ENCODE measurements at regions not wholly inside any gene's neighbourhood (a gene's known extent, or its start where the extent isn't known, plus 50 kb on each side); places are given as distances from the start of the nearest gene placed in this dataset.

GRCh38 chr2:66984864-66985263 lies 412.3 kb upstream of the ETAA1 start:
- no peak for DNase-seq

DNA sequence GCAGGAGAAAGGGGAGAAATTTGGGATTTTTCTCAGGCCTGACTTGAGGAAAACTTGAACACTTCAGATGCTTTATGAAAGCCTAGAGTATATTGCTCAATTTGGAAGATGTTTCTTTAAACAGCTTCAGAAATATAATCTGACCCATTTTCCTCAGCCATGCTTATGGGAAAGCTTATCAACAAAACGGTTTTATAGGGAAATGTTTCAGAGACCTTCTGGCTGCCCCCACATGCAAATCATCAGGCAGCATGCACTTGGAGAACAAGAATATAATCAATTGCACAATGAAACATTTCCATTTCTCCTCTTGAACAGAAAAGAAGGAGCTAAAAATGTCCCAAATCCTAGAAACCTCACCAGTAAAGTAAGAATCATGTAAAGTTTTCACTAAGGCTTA lies 411.2 kb upstream of the ETAA1 start:
- no peak for DNase-seq

- no peak for DNase-seq
These were observed 409.4 kb upstream of the ETAA1 start for GRCh38 chr2:66987733-66988132.

- no peak for DNase-seq
These were observed 402.5 kb upstream of the ETAA1 start for GRCh38 chr2:66994654-66995053.

GRCh38 chr2:66995636-66996035 lies 401.5 kb upstream of the ETAA1 start:
- no peak for DNase-seq

DNA sequence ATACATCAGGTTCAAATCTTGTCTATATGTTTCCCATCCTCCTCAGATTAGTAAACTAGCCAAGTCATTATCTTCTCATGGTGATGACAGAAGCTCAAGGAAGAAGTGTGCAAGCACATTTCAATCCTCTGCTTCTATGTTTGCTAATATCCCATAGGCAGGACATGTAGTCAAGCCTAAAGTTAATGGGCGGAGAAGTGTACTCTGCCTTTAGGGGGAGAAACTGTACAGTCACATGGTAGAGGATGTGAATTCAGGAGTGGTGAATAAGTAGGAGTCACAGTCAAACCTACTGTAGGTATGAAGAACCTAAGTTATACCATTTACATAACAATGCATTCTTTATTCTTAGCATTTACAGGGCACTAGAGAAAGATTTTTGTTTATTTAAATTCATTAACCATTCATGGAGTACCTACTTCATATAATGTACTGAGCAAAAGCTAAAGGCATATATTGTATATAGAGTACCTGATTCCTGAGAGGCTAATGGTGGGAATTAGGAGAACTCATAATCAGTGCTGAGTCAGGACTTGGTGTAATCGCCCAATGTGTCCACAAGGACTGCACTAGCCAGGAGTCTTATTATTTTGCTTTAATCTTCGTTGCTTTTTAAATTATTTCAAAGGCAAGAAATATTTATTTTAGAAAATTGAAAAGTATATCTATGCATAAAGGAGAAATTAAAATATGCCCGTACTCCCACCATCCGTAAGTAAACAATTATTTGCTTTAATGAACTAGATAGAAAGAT lies 394.3 kb upstream of the ETAA1 start:
- no peak for DNase-seq

- no peak for DNase-seq
These were observed 390.7 kb upstream of the ETAA1 start for GRCh38 chr2:67006373-67006960.

- DNase-seq = no peak
These were observed 389.0 kb upstream of the ETAA1 start for GRCh38 chr2:67008155-67008554.

DNA sequence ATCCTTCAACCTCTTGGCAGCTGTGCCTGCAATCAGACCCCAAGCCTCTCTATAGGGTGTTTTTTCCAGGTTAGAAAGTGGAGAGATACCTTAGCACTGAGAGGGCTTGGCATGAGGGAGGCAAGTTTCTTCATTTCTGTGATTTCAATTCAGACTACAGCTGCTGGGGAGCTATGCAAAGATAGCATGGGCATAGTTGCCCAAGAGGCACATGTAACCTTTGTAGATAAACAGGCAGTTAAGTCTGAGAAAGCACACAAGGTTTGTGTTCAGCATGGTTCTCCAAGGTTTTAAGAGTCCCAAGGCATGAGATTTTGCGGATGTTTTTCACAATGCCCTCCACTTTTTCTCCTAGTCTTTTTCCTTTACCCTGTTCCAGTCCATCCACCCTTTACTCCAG lies 385.0 kb upstream of the ETAA1 start:
- no peak for DNase-seq

DNA sequence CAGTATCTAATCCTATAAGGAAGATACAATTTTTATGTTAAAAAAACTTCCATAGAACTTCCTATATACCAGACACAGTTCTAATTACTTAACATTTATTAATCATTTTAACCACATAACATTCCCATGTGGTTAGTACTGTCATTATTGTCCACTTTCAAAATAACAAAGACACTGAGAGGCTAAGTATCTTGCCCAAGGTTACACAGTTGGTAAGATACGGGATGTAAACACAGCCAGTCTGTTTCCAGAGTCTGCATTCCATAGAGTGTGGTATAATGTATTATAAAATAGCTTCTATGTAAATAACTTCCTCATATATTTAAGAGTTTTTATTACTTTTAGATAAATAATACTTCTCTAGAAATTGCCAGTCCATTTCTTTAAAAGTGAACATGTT lies 383.3 kb upstream of the ETAA1 start:
- no peak for DNase-seq

DNA sequence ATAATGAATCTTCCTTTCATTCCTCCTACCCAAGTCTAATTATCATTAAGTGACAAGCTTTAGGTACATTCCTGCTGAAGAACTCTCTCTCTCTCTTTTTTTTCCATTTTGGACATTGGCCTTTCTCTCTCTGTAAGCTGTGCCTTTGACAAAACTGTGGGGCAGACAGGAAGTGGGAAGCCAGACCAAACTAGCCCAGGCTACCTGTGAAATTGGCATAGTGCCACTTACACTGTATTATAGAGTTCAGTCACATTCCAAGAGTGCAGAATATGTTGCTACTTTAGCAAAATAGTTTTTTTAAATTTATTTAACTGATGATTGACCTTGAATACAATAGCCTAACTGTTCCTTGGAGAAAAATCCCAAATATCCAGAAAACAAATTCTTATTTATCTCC lies 381.5 kb upstream of the ETAA1 start:
- no peak for DNase-seq

DNA sequence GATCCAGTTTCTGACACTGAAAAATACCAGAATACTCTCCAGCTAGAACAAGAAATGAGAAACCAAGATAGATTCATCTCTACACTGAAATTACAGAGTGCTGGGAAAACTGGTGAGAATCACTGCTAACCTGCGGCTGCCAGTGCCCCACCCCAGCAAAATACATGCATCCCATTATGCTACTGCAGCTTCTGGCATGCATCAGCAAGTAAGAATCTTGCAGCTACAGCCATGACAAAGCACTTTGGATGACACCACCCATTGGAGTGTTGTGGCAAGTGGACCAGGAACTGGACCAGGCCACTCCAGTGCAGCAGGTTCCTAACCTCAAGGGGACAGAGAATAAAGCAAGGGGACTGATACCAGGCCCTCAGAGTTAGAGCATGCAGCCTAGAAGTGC lies 378.8 kb upstream of the ETAA1 start:
- no peak for DNase-seq

DNA sequence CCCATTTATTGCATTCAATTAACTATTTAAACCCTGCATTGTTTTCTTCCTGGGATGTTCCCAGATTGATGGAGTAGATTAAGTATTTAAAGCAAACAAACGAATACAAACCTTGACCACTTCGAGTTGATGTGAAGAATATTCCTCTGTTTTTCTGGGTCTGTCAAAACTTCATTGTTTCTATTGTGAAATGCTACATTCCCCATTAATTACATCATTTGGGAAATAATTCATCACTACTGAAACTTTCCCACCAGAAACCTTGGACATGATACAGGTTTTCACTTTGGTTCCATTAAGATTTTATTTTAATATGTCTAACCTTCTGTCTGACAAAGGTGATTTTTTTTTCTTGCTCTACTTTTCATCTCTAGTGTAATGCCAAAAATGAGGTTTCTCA lies 365.1 kb upstream of the ETAA1 start:
- no peak for DNase-seq

GRCh38 chr2:67036444-67036843 lies 360.7 kb upstream of the ETAA1 start:
- no peak for DNase-seq

DNA sequence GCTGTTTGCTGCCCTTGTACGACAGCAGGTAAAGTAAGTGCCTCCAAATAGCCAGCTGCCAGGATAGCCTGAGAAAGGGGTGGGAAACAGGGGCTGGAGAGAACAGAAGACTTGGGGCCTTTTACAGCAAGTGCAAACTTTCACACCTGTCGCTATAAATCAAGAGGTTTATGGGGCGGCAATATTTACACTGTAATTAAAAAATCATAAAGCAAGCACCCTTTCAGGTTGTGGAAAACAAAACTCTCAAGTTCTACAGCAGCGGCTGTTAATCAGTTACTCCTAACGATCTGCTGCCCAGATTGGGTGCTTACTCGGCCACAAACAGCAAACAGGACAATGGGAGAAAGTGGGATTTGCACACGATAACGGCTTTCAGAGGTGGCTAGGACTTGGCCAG lies 359.5 kb upstream of the ETAA1 start:
- DNase-seq = no peak

- no peak for DNase-seq
These were observed 358.9 kb upstream of the ETAA1 start for GRCh38 chr2:67038195-67038594.

GRCh38 chr2:67039058-67039457 lies 358.1 kb upstream of the ETAA1 start:
- no peak for DNase-seq

- no peak for DNase-seq
These were observed 357.5 kb upstream of the ETAA1 start for GRCh38 chr2:67039517-67040103.

DNA sequence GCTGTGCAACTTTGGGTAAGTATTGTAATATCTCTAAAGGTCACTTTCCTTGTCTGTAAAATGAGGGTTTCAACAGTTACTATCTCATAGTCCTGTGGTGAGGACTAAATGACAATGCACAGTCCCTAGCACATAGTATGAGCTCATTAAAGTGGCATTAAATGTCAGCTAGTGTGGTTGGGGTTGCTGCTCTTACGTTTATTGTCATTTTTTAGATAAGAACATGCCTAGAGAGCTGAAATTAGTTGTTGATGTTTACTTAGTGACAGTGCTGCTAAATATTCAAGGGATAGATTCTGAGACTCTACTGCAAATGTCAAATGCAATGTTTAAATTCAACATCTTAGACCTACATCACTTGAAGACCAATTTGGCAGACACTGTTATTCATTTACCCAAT lies 356.1 kb upstream of the ETAA1 start:
- DNase-seq = no peak

- DNase-seq = no peak
These were observed 353.2 kb upstream of the ETAA1 start for GRCh38 chr2:67043781-67044478.

DNA sequence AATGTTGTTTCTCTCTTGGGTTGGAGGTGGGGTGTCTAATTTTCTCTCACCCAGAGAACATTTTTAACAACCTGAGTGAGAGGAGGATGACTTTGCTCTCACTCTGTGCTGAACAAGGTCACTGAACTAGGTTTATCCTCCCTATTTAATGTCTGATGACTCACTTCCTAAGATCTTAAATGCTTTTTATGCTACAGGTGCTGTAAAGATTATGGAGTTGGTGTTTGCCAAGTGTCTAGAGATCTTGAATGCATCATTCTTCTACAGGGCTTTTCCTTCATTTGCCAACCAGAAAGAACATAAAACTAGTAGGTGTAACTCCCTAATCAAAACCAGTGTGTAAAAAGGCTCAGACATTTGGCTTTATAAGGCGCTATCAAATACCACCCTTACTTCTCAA lies 350.5 kb upstream of the ETAA1 start:
- no peak for DNase-seq

GRCh38 chr2:67048314-67048713 lies 348.8 kb upstream of the ETAA1 start:
- DNase-seq = no peak

DNA sequence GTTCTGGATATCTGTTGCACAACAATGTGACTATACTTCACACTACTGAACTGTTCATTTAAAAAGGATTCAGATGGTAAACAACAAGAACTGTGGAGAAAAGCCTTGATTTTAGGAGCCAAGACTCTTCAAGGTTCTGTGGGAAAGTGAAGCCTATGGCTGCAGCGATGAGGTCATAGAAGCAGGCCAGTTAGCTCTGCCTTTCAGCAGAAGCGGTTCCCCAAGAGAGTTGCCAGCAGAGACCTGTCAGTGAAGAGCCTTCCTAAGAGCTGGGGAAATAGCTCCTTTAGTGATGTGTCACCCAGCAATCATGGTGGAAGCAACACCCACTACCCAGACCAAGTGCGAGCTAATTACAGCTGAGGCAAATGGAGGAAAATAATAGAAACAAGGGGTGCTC lies 346.5 kb upstream of the ETAA1 start:
- DNase-seq = no peak

DNA sequence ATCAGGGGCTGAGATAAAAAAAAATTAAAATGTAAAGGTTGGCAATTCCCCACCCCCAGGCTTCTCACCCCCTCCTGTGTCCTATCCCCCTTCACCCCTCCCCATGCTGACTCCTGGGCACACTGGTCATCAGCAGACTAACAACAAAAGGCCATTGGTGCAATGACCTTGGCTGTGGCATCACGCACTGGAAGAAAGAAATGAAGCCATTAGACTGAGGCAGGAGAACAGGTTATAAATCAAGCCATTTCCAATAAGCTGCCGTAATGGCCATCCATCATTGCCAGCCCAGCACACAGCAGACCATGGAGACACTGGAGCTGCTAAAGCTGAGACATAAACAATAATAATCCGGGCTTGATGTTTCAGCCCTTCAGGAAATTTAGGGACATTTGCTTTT lies 342.4 kb upstream of the ETAA1 start:
- DNase-seq = no peak

All from GF-D8 (cell line).